ENCODE measurements at regions not wholly inside any gene's neighbourhood (a gene's known extent, or its start where the extent isn't known, plus 50 kb on each side); places are given as distances from the start of the nearest gene placed in this dataset.

DNA sequence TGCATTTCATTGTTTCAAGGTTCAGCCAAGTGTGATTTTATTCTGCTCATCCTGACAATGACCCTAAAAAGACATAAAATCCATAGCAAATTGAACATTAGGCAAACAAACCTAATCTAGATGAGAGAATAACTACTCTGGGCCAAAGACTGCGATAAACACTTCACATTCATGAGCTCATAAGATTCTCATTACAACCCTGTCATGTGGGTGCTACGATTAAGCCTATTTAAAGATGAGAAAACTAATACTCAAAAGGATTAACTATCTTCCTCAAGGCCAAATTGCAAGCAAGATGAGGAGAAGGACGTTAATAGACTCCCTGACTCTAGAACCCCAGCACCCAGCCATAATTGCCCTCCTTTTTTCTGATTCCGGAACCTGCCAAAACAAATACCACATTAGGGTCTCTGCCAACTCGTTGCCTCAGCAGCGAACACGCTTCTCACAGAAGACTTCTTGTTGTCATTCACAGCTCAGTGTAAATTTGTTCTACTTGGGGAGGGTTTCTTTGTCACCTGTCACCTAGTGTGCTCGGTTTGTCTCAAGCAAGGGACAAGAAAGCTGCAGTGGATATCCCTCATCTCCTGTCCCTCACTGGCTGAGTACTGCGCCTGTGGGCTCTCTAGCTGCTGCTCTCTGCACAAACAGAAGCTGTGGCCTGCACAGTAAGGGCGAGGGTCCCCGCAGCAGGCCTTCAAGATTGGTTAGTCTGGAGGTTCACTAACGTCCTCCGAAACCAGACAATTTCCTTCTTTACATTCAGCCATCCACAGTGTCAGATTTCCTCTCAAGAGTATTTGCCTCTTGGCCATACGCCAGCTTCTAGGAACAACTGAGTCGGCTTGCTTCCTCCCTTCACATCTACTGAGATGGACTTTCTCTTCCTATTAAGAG lies 200.0 kb upstream of the UBE2E2 start:
- Histone ChIP-seq H3K4me3 (replicated peaks in 1 of 2; ENCODE audit: low read depth in 1 of 2, low read length in 2 of 2) (no peak overlapping the region), H2AFZ (ENCODE audit: low read depth, low read length, poor library complexity, severe bottlenecking) (no peak overlapping the region), H3K79me2 (ENCODE audit: insufficient read depth, low read length) (no peaks in the 10 kb centered on the region), H3K27ac (ENCODE audit: low read depth, low read length) (no peak overlapping the region), H3K4me2 (ENCODE audit: low read length) (no peak overlapping the region), H3K9ac (ENCODE audit: low read length) (no peak overlapping the region), H3K9me3 (ENCODE audit: control insufficient read depth in 1 of 2, insufficient read depth in 1 of 2, low read depth in 1 of 2, low read length in 2 of 2) (no peaks in the 10 kb centered on the region), H3K9me2 (ENCODE audit: insufficient read depth) (no peaks in the 10 kb centered on the region), H3K4me1 (ENCODE audit: control insufficient read depth in 1 of 2, insufficient read depth in 2 of 2, low read length in 2 of 2) (peaks cover 0 to 14% of the 10 kb centered on the region in 2 experiments; a peak in 2 of 4 replicates), H4K20me1 (ENCODE audit: insufficient read depth) (no peaks in the 10 kb centered on the region), H3K36me3 (ENCODE audit: control insufficient read depth in 1 of 2, insufficient read depth in 2 of 2, low read length in 2 of 2) (no peaks in the 10 kb centered on the region), H3K27me3 (ENCODE audit: insufficient read depth, low read length) (no peaks in the 10 kb centered on the region)
- TF ChIP-seq RAD21 (IDR thresholded peaks at IDR 0.05; ENCODE audit: low read depth) = no peak
- TF ChIP-seq SIN3A (IDR thresholded peaks at IDR 0.05; ENCODE audit: low read depth) = no peak
- no peak for TF ChIP-seq POLR2AphosphoS5 (IDR thresholded peaks at IDR 0.05; ENCODE audit: low read depth, low read length)
- TF ChIP-seq ZFX (IDR thresholded peaks at IDR 0.05) = no peak
- no peak for TF ChIP-seq EGR1 (IDR thresholded peaks at IDR 0.05; ENCODE audit: low read depth)
- ATAC-seq (no peak), DNase-seq (ENCODE audit: low read depth, low spot score) (no peak)
- POLR2A ChIA-PET = no interaction called here
- CTCF ChIA-PET = no interaction called here
- RAD21 ChIA-PET (ENCODE audit: low non-redundant PET in 1 of 2, low total read pairs in 2 of 2, uncharacterized antibody in 2 of 2, unreplicated experiment in 2 of 2) = no interaction called here
- no TSS peak for BruUV-seq (replicated peaks)
- intact Hi-C loops (cut with micrococcal nuclease) = no loop called here

DNA sequence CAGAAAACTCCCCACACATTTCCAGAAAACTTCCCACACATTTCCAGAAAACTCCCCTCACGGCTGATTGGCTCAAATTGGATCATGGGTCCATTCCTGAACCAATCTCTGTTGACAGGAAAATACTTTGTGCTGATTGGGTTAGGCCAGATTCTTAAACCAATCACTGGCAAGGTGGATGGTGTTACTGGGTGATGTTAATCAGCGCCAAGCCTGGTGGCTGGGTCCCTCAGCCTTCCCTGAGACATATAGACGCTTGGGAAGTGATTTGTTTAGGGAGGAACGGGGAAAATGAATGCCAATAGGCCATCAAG lies 199.4 kb upstream of the UBE2E2 start:
- ChIA-PET CTCF (no interaction called here), RAD21 (ENCODE audit: low non-redundant PET in 1 of 2, low total read pairs in 2 of 2, uncharacterized antibody in 2 of 2, unreplicated experiment in 2 of 2) (no interaction called here), POLR2A (no interaction called here)
- no peak overlapping the region for H3K4me2 ChIP-seq (ENCODE audit: low read length)
- no peaks in the 10 kb centered on the region for H3K79me2 ChIP-seq (ENCODE audit: insufficient read depth, low read length)
- no TSS peak for BruUV-seq (replicated peaks)
- no peaks in the 10 kb centered on the region for H3K36me3 ChIP-seq (ENCODE audit: control insufficient read depth in 1 of 2, insufficient read depth in 2 of 2, low read length in 2 of 2)
- H3K9ac ChIP-seq (ENCODE audit: low read length) = no peak overlapping the region
- no peak for ATAC-seq
- no peaks in the 10 kb centered on the region for H4K20me1 ChIP-seq (ENCODE audit: insufficient read depth)
- H3K4me1 ChIP-seq (ENCODE audit: control insufficient read depth in 1 of 2, insufficient read depth in 2 of 2, low read length in 2 of 2) = peaks cover 0 to 14% of the 10 kb centered on the region in 2 experiments; a peak in 2 of 4 replicates
- H3K27me3 ChIP-seq (ENCODE audit: insufficient read depth, low read length) = no peaks in the 10 kb centered on the region
- no peak overlapping the region for H3K27ac ChIP-seq (ENCODE audit: low read depth, low read length)
- intact Hi-C loops (cut with micrococcal nuclease) = no loop called here
- H3K9me3 ChIP-seq (ENCODE audit: control insufficient read depth in 1 of 2, insufficient read depth in 1 of 2, low read depth in 1 of 2, low read length in 2 of 2) = no peaks in the 10 kb centered on the region
- no peaks in the 10 kb centered on the region for H3K9me2 ChIP-seq (ENCODE audit: insufficient read depth)
- H2AFZ ChIP-seq (ENCODE audit: low read depth, low read length, poor library complexity, severe bottlenecking) = no peak overlapping the region
- no peak for DNase-seq (ENCODE audit: low read depth, low spot score)
- no peak overlapping the region for H3K4me3 ChIP-seq (replicated peaks in 1 of 2; ENCODE audit: low read depth in 1 of 2, low read length in 2 of 2)
- TF ChIP-seq ELF1 (IDR thresholded peaks at IDR 0.05; ENCODE audit: borderline replicate concordance, low read depth) = no peak
- TF ChIP-seq, protein P1, sequence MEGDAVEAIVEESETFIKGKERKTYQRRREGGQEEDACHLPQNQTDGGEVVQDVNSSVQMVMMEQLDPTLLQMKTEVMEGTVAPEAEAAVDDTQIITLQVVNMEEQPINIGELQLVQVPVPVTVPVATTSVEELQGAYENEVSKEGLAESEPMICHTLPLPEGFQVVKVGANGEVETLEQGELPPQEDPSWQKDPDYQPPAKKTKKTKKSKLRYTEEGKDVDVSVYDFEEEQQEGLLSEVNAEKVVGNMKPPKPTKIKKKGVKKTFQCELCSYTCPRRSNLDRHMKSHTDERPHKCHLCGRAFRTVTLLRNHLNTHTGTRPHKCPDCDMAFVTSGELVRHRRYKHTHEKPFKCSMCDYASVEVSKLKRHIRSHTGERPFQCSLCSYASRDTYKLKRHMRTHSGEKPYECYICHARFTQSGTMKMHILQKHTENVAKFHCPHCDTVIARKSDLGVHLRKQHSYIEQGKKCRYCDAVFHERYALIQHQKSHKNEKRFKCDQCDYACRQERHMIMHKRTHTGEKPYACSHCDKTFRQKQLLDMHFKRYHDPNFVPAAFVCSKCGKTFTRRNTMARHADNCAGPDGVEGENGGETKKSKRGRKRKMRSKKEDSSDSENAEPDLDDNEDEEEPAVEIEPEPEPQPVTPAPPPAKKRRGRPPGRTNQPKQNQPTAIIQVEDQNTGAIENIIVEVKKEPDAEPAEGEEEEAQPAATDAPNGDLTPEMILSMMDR (IDR thresholded peaks at IDR 0.05 in 2 of 3, conservative IDR thresholded peaks at IDR 0.05 in 1 of 3; ENCODE audit: borderline replicate concordance in 1 of 3, insufficient read depth in 1 of 3, low read depth in 2 of 3, low read length in 2 of 3) = no peak
- no peak for TF ChIP-seq EGR1 (IDR thresholded peaks at IDR 0.05; ENCODE audit: low read depth)
- TF ChIP-seq, protein P2, sequence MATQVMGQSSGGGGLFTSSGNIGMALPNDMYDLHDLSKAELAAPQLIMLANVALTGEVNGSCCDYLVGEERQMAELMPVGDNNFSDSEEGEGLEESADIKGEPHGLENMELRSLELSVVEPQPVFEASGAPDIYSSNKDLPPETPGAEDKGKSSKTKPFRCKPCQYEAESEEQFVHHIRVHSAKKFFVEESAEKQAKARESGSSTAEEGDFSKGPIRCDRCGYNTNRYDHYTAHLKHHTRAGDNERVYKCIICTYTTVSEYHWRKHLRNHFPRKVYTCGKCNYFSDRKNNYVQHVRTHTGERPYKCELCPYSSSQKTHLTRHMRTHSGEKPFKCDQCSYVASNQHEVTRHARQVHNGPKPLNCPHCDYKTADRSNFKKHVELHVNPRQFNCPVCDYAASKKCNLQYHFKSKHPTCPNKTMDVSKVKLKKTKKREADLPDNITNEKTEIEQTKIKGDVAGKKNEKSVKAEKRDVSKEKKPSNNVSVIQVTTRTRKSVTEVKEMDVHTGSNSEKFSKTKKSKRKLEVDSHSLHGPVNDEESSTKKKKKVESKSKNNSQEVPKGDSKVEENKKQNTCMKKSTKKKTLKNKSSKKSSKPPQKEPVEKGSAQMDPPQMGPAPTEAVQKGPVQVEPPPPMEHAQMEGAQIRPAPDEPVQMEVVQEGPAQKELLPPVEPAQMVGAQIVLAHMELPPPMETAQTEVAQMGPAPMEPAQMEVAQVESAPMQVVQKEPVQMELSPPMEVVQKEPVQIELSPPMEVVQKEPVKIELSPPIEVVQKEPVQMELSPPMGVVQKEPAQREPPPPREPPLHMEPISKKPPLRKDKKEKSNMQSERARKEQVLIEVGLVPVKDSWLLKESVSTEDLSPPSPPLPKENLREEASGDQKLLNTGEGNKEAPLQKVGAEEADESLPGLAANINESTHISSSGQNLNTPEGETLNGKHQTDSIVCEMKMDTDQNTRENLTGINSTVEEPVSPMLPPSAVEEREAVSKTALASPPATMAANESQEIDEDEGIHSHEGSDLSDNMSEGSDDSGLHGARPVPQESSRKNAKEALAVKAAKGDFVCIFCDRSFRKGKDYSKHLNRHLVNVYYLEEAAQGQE (IDR thresholded peaks at IDR 0.05; ENCODE audit: low read depth) = no peak
- TF ChIP-seq RAD21 (IDR thresholded peaks at IDR 0.05; ENCODE audit: low read depth) = no peak
- TF ChIP-seq CEBPB (IDR thresholded peaks at IDR 0.05; ENCODE audit: low read depth) = no peak
- no peak for TF ChIP-seq CBX3 (IDR thresholded peaks at IDR 0.05; ENCODE audit: low read depth)
- TF ChIP-seq SIN3A (IDR thresholded peaks at IDR 0.05; ENCODE audit: low read depth) = no peak
- TF ChIP-seq, protein P3, sequence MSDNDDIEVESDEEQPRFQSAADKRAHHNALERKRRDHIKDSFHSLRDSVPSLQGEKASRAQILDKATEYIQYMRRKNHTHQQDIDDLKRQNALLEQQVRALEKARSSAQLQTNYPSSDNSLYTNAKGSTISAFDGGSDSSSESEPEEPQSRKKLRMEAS (IDR thresholded peaks at IDR 0.05) = no peak
- TF ChIP-seq FOSL1 (IDR thresholded peaks at IDR 0.05; ENCODE audit: low read depth) = no peak
- no peak for TF ChIP-seq POLR2AphosphoS5 (IDR thresholded peaks at IDR 0.05; ENCODE audit: low read depth, low read length)
- TF ChIP-seq EZH2phosphoT487 (IDR thresholded peaks at IDR 0.05; ENCODE audit: borderline replicate concordance) = no peak
